ENCODE measurements at regions not wholly inside any gene's neighbourhood (a gene's known extent, or its start where the extent isn't known, plus 50 kb on each side); places are given as distances from the start of the nearest gene placed in this dataset.
A peak's percentile ranks its signal among the peaks of the same experiment; 100 is the strongest.

DNA sequence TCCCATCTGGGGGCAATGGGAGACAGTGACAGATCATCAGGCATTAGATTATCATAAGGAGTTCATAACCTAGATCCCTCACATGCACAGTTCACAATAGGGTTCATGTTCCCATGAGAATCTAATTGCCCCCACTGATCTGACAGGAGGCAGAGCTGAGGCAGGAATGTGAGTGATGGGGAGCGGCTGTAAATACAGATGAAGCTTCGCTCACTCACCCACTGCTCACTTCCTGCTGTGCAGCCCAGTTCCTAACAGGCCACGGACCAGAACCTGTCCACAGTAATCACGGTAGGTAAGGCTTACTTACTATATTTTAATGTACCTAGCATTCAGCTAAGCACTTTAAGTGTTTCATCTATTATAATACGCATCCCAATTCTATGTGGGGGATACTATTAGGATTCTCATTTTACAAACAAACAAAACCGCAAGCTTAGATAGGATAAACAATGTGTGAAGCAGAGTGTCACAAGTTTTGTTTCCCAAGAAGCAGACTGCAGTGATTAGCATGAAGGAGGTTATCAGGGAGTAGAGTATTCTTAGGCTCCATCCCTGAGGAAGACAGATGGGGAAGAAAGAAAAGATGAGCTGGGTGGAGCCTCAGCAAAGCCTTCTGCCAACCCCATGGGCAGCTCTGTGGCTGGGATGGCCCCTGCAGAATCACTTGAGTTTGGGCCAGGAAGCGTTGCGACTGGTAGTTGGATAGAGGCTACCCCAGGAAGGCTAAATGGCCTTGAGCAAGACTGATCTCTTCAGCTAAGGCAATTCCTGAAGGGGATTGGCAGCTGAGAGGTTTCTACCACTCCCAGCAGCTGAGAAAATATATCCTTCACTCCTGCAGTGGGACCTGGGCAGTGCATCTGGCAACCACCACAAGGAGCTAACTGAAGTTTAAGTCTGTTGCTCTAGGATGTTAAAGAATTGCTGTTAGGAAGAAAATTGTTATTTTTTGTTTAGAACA, 133.1 kb downstream of the MREG start:
- Histone ChIP-seq H3K4me1 (no peaks in the 10 kb centered on the region), H3K27ac (no peak overlapping the region), H3K4me3 (no peak overlapping the region), H3K36me3 (ENCODE audit: insufficient read depth in 1 of 2, low read depth in 1 of 2) (no peaks in the 10 kb centered on the region), H3K27me3 (ENCODE audit: insufficient read depth in 3 of 3, low read length in 2 of 3) (no peaks in the 10 kb centered on the region), H3K9me3 (no peaks in the 10 kb centered on the region)
- WGBS, 3 donors, result 88 to 97% (median 91%) methylated on average over 8 of the region's 8 CpGs
- intact Hi-C loops (cut with DNase I), result no loop called here
- no peak for TF ChIP-seq CTCF (IDR thresholded peaks at IDR 0.05)
- ATAC-seq (peak in 1 of 4 donors; percentile 20), DNase-seq (no peak)

DNA sequence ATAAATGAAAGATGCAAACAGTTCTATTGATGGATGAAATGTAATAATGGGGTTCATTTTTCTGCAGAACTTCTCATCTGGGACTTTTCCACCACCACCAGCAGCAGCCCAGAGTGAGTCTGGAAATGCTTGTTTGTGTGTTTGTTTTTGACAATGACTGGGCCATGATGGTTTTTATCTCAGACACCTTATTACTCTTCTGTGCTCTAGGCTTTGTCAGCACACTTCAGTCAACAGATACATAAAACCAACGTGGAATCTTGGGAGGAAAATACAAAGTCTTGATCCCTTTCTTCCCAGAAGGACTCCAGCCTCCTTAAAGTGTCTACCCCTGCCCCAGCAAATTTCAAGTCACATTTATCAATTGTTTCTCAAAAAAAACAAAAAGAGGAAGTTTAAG, 134.0 kb downstream of the MREG start:
- Histone ChIP-seq H3K4me1 (no peaks in the 10 kb centered on the region), H3K27ac (no peak overlapping the region), H3K36me3 (ENCODE audit: insufficient read depth in 1 of 2, low read depth in 1 of 2) (no peaks in the 10 kb centered on the region), H3K9me3 (no peaks in the 10 kb centered on the region), H3K4me3 (no peak overlapping the region), H3K27me3 (ENCODE audit: insufficient read depth in 3 of 3, low read length in 2 of 3) (no peaks in the 10 kb centered on the region)
- DNase-seq, result no peak
- ATAC-seq, result no peak
- TF ChIP-seq CTCF (IDR thresholded peaks at IDR 0.05), result no peak
- intact Hi-C loops (cut with DNase I), result no loop called here
- WGBS, 3 donors, result 76 to 87% (median 80%) methylated on average over 1 of the region's 1 CpG

- ATAC-seq, result no peak
- no peak overlapping the region for H3K27ac ChIP-seq
- 93 to 96% (median 96%) methylated on average over 4 of the region's 4 CpGs for WGBS, 3 donors
- DNase-seq, result no peak
- H3K36me3 ChIP-seq (ENCODE audit: insufficient read depth in 1 of 2, low read depth in 1 of 2), result no peaks in the 10 kb centered on the region
- no peak for TF ChIP-seq CTCF (IDR thresholded peaks at IDR 0.05)
- H3K4me3 ChIP-seq, result no peak overlapping the region
- H3K9me3 ChIP-seq, result no peaks in the 10 kb centered on the region
- H3K27me3 ChIP-seq (ENCODE audit: insufficient read depth in 3 of 3, low read length in 2 of 3), result no peaks in the 10 kb centered on the region
- intact Hi-C loops (cut with DNase I), result no loop called here
- H3K4me1 ChIP-seq, result no peaks in the 10 kb centered on the region
Measured at GRCh38 chr2:215878476-215879063, 134.8 kb downstream of the MREG start.

- no peak overlapping the region for H3K4me3 ChIP-seq
- no peaks in the 10 kb centered on the region for H3K36me3 ChIP-seq (ENCODE audit: insufficient read depth in 1 of 2, low read depth in 1 of 2)
- H3K4me1 ChIP-seq, result no peaks in the 10 kb centered on the region
- TF ChIP-seq CTCF (IDR thresholded peaks at IDR 0.05), result no peak
- H3K9me3 ChIP-seq, result no peaks in the 10 kb centered on the region
- no peaks in the 10 kb centered on the region for H3K27me3 ChIP-seq (ENCODE audit: insufficient read depth in 3 of 3, low read length in 2 of 3)
- DNase-seq (no peak), ATAC-seq (no peak)
- WGBS, 3 donors, result 95 to 98% (median 98%) methylated on average over 1 of the region's 1 CpG
- H3K27ac ChIP-seq, result no peak overlapping the region
- intact Hi-C loops (cut with DNase I), result no loop called here
Measured at GRCh38 chr2:215876937-215877238, 136.5 kb downstream of the MREG start.

Data from psoas muscle (tissue), 7 donors.